ENCODE measurements at regions not wholly inside any gene's neighbourhood (a gene's known extent, or its start where the extent isn't known, plus 50 kb on each side); places are given as distances from the start of the nearest gene placed in this dataset.

- DNase-seq (ENCODE audit: low read depth, low spot score) = no peak
Observed at GRCh38 chr9:89745601-89746376, 141.0 kb downstream of the GADD45G start.

- DNase-seq (ENCODE audit: low read depth, low spot score) = no peak
Observed at GRCh38 chr9:89746385-89747116, 141.7 kb downstream of the GADD45G start.

GRCh38 chr9:89747596-89747995 lies 142.8 kb downstream of the GADD45G start:
- no peak for DNase-seq (ENCODE audit: low read depth, low spot score)

GRCh38 chr9:89748021-89748670 lies 143.3 kb downstream of the GADD45G start:
- no peak for DNase-seq (ENCODE audit: low read depth, low spot score)

DNA sequence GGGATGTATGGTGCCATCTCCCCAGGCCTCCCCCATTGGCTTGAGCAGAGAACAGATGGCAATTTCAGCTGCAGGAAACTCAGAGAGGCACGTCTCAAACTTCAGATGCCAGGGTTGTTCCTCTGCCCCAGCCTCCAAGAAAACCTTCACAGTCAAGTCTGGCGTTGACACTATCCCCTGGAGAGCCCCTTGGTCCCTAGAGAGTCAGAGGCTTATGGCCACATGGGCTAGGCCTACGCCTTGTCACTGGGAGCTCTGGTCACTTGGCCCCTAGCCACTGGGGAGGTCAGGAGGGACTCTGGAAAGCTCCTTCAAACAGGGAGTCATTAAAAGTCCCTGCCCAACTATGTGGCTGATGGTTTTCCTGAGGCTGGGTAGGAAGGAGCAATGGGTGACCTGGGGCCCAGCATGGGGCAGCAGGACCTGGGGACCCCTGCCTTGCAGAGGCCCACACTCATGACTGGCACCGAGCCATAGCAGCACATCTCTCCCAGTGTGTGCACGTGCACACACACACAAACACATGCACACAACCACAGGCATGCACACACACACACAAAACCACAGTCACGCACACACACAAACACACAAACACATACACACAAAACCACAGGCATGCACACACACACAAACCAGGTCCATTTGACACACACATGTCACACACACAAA lies 144.2 kb downstream of the GADD45G start:
- no peak for DNase-seq (ENCODE audit: low read depth, low spot score)

DNA sequence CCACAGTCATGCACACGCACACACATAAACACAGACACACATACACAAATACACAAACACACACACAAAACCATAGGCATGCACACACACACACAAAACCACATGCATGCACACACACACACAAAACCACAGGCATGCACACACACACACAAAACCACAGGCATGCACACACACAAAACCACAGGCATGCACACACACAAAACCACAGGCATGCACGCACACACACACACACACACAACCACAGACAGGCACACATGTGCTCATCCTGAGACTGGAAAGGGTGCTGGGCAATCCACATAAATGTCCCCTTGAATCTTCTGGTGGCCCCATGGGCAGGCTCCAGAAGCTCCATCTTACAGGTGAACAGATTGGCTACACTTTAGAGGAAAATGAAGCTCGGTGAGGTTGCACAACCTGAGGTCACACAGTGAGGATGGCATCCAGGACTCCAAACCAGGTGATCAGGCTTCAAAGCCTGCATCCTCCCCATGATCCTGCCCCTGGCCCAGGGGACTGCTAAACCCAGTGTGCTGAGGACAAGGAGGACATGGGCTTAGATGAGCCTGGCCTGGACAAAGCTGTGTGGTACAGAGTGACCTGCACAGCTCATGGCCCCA lies 144.8 kb downstream of the GADD45G start:
- DNase-seq (ENCODE audit: low read depth, low spot score) = no peak

GRCh38 chr9:89750117-89750791 lies 145.4 kb downstream of the GADD45G start:
- no peak for DNase-seq (ENCODE audit: low read depth, low spot score)

- DNase-seq (ENCODE audit: low read depth, low spot score) = no peak
Observed at GRCh38 chr9:89751079-89751825, 146.4 kb downstream of the GADD45G start.

- no peak for DNase-seq (ENCODE audit: low read depth, low spot score)
Observed at GRCh38 chr9:89752154-89752553, 147.3 kb downstream of the GADD45G start.

GRCh38 chr9:89753472-89754055 lies 148.8 kb downstream of the GADD45G start:
- DNase-seq (ENCODE audit: low read depth, low spot score) = no peak

GRCh38 chr9:89754193-89754592 lies 149.4 kb downstream of the GADD45G start:
- no peak for DNase-seq (ENCODE audit: low read depth, low spot score)

DNA sequence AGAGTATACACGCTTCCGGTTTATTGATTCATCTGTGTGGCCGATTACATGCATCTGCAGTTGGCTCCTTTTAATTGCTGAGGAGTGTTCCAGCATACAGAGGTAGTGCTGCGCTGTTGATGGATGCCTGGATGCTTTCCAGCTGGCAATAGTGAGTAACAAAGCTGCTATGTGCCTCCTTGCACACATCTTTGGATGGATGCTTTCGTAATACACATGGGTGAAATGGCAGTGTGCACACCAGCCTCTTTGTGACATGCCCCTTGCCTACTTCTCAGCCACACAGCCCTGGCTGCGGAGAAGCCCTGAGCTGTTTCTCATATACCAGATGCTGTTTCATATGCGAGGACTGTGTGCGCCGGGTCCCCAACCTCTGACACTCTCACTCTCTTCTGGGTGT lies 151.0 kb downstream of the GADD45G start:
- DNase-seq (ENCODE audit: low read depth, low spot score) = no peak

GRCh38 chr9:89756891-89757537 lies 152.2 kb downstream of the GADD45G start:
- DNase-seq (ENCODE audit: low read depth, low spot score) = no peak

GRCh38 chr9:89757776-89758528 lies 153.1 kb downstream of the GADD45G start:
- no peak for DNase-seq (ENCODE audit: low read depth, low spot score)

DNA sequence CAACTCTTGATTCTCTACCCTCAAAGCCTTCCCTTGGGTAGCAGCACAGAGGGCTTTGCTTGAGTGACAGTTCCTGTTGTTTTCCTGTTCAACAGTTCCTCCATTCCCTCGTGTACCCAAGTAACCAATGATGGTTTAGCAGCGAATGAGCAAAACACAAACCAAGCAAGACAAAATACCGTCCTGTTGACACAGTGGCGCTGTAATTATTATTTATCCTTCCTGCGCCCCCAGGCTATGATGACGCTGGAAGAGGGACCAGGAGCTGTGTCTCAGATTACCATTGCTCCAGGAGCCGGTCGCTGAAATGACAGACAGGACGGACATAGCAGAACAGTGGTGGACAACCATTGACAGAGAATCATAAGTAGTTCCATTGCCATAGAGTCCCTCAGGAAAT lies 154.8 kb downstream of the GADD45G start:
- no peak for DNase-seq (ENCODE audit: low read depth, low spot score)

DNA sequence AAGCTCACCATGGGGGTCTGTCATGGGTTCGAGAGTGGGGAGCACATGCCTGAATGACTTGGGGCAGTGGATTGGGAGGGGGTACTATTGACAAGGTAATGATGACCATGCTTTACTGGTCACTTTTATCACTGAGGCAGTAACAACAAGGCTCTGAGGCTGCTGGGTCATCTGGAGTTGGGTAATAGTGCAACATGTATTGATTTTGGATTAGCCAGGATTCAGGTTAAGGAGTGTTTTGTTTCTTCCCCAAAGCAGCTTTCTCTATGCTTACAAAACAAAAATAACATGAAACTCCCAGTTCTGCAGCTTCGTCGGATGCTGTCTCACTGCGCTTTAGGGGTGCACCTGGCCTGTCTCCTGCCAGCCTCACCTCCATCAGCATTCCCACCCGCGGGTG lies 155.3 kb downstream of the GADD45G start:
- DNase-seq (ENCODE audit: low read depth, low spot score) = no peak

GRCh38 chr9:89764217-89764616 lies 159.4 kb downstream of the GADD45G start:
- DNase-seq (ENCODE audit: low read depth, low spot score) = no peak

DNA sequence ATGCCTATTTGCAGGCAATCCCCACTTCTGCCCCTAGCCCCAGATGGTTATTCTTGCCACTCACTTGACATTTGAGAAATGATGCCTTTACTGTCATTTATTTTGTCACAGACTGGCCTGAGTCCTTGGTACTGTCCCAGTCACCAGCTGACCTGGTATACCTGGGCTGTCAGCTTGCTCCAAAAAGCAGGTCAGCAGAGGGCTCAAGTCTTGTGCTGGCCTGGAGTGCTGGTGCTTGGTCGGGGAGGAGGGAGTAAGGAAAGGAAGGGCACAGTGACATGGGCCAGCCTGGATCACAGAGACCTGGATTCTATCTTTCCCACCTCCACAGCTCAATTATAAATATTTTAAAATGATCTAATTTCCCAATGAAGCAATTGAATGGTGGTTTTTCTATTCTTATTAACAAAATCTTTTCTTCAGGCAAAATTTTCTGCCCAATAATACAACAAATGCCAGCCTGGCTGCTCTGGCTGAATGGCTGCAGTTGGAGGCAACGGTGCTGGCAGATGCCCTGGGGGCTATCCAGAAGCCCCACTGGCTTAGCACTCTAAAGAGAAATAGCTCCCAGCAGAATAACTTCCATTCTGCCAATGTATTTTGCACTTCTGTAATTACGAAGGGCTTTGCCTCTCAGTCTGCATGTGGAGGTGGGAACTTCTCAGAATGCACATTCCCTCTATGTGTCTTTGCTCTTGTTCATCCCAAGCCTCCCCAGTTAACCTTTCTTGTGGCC lies 160.6 kb downstream of the GADD45G start:
- DNase-seq (ENCODE audit: low read depth, low spot score) = no peak
